WTC11 (cell line): ENCODE measurements at regions not wholly inside any gene's neighbourhood (a gene's known extent, or its start where the extent isn't known, plus 50 kb on each side); places are given as distances from the start of the nearest gene placed in this dataset.

Experiments
- ATAC-seq: fragments of 200-7000 bp; cut with Tn5 transposase; 2 replicates; pipeline ENCODE4 v1.10.0; 2021; ENCODE audit warnings: mild to moderate bottlenecking, moderate library complexity
- CTCF ChIA-PET: fragments of 300-600 bp; sonication (Branson Sonifier 250); formaldehyde crosslinking; loops from one replicate; lab custom pipeline; 2021; ENCODE audit warnings: antibody characterized with exemption; lab: Charles Lee
- POLR2A ChIA-PET: fragments of 350-600 bp; sonication (Branson Sonifier 250); formaldehyde crosslinking; loops from one replicate; lab custom pipeline; 2021; ENCODE audit warnings: antibody characterized with exemption; lab: Charles Lee
- DNase-seq: peaks from one replicate; pipeline ENCODE4 v3.0.0; 2021; ENCODE audit warnings: low spot score
- H3K27ac Mint-ChIP-seq: 2 replicates; pipeline ENCODE4 v1.8.0; 2021; ENCODE audit warnings: mixed read lengths
- H3K27me3 Mint-ChIP-seq: 2 replicates; pipeline ENCODE4 v1.8.0; 2021; ENCODE audit warnings: low read depth, mild to moderate bottlenecking, moderate library complexity, mixed read lengths
- H3K36me3 Mint-ChIP-seq: 2 replicates; pipeline ENCODE4 v1.8.0; 2021; ENCODE audit warnings: mixed read lengths
- H3K4me1 Mint-ChIP-seq: 2 replicates; pipeline ENCODE4 v1.8.0; 2022; ENCODE audit warnings: mixed read lengths
- H3K4me3 Mint-ChIP-seq: 2 replicates; pipeline ENCODE4 v1.8.0; 2021; ENCODE audit warnings: mild to moderate bottlenecking, moderate library complexity, mixed read lengths
- H3K9me3 Mint-ChIP-seq: 2 replicates; pipeline ENCODE4 v1.8.0; 2021; ENCODE audit warnings: mixed read lengths
- AFF4 ChIP-seq: sonication (generic); formaldehyde crosslinking; IDR thresholded peaks from 2 replicates; pipeline ENCODE4 v1.8.1; 2023; ENCODE audit warnings: mild to moderate bottlenecking, missing genetic modification reagents, borderline replicate concordance
- ATF2 ChIP-seq: sonication (generic); formaldehyde crosslinking; IDR thresholded peaks from 2 replicates; pipeline ENCODE4 v1.8.1; 2022; ENCODE audit warnings: low read depth, missing genetic modification reagents, borderline replicate concordance
- CREM ChIP-seq: sonication (generic); formaldehyde crosslinking; IDR thresholded peaks from 2 replicates; pipeline ENCODE4 v1.8.1; 2022; ENCODE audit warnings: mild to moderate bottlenecking, missing genetic modification reagents, moderate library complexity
- ESRRA ChIP-seq: sonication (generic); formaldehyde crosslinking; IDR thresholded peaks from 2 replicates; pipeline ENCODE4 v1.8.1; 2022; ENCODE audit warnings: mild to moderate bottlenecking, missing genetic modification reagents, borderline replicate concordance
- ETV6 ChIP-seq: sonication (generic); formaldehyde crosslinking; IDR thresholded peaks from 2 replicates; pipeline ENCODE4 v1.8.1; 2022; ENCODE audit warnings: mild to moderate bottlenecking, missing genetic modification reagents
- FOXP1 ChIP-seq: sonication (generic); formaldehyde crosslinking; IDR thresholded peaks from 2 replicates; pipeline ENCODE4 v1.8.0; 2022; ENCODE audit warnings: missing genetic modification reagents, mild to moderate bottlenecking, moderate library complexity, borderline replicate concordance
- HMGXB4 ChIP-seq: sonication (generic); formaldehyde crosslinking; IDR thresholded peaks from 2 replicates; pipeline ENCODE4 v1.8.1; 2023; ENCODE audit warnings: mild to moderate bottlenecking, moderate library complexity, missing genetic modification reagents
- MLX ChIP-seq: sonication (generic); formaldehyde crosslinking; IDR thresholded peaks from 2 replicates; pipeline ENCODE4 v1.8.1; 2023; ENCODE audit warnings: mild to moderate bottlenecking, missing genetic modification reagents, moderate library complexity
- NFATC4 ChIP-seq: fragments of 250-450 bp; sonication (Bioruptor Pico); IDR thresholded peaks from 2 replicates; pipeline ENCODE4 v1.9.0; 2021; ENCODE audit warnings: mild to moderate bottlenecking
- NFYB ChIP-seq: sonication (generic); formaldehyde crosslinking; conservative IDR thresholded peaks from 2 replicates; pipeline ENCODE4 v1.8.0; 2022; ENCODE audit warnings: low read depth, missing genetic modification reagents
- NR1H2 ChIP-seq: sonication (generic); formaldehyde crosslinking; IDR thresholded peaks from 2 replicates; pipeline ENCODE4 v1.9.0; 2021; ENCODE audit warnings: mild to moderate bottlenecking, moderate library complexity, missing genetic modification reagents
- PREB ChIP-seq: sonication (generic); formaldehyde crosslinking; IDR thresholded peaks from 2 replicates; pipeline ENCODE4 v1.8.1; 2022; ENCODE audit warnings: mild to moderate bottlenecking, missing genetic modification reagents, moderate library complexity, borderline replicate concordance
- RORB ChIP-seq: fragments of 250-450 bp; sonication (Bioruptor Pico); IDR thresholded peaks from 2 replicates; pipeline ENCODE4 v1.9.0; 2021; ENCODE audit warnings: mild to moderate bottlenecking
- STAT6 ChIP-seq: sonication (generic); formaldehyde crosslinking; conservative IDR thresholded peaks from 2 replicates; pipeline ENCODE4 v1.8.1; 2023; ENCODE audit warnings: mild to moderate bottlenecking, low read depth, missing genetic modification reagents, moderate library complexity
- TEAD1 ChIP-seq: sonication (generic); formaldehyde crosslinking; IDR thresholded peaks from 2 replicates; pipeline ENCODE4 v1.8.0; 2022; ENCODE audit warnings: mild to moderate bottlenecking, missing genetic modification reagents
- TEAD4 ChIP-seq: sonication (generic); formaldehyde crosslinking; IDR thresholded peaks from 2 replicates; pipeline ENCODE4 v1.8.0; 2022; ENCODE audit warnings: mild to moderate bottlenecking, missing genetic modification reagents
- ZNF121 ChIP-seq: sonication (generic); formaldehyde crosslinking; IDR thresholded peaks from 2 replicates; pipeline ENCODE4 v1.8.0; 2023; ENCODE audit warnings: missing genetic modification reagents
- ZNF219 ChIP-seq: sonication (generic); formaldehyde crosslinking; IDR thresholded peaks from 2 replicates; pipeline ENCODE4 v1.8.0; 2023; ENCODE audit warnings: missing genetic modification reagents, mild to moderate bottlenecking, borderline replicate concordance
- ZNF416 ChIP-seq: fragments of 250-450 bp; sonication (Bioruptor Pico); IDR thresholded peaks from 2 replicates; pipeline ENCODE4 v1.9.0; 2021; ENCODE audit warnings: mild to moderate bottlenecking, inconsistent platforms

DNA sequence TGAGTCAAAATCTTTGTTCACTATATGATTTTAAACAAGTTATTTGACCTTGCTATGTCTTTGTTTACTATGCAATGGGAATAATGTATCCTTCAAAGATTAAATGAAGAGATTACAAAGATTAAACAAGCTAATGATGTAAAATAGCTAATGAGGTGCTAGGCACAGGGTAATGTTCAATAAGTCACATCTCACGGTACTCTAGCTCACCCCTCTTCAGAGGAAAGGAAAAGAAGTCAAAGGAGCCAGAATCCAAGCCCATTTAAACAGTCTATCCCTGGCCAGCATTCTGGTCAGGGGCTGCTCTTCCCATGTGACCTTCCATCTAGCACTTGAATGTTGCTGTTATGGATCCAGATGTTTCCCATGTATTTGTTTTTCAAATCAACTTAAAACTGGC, 412.4 kb upstream of the CAMK1G start:
- peaks cover 28% of the 10 kb centered on the region for H3K36me3 Mint-ChIP-seq
- TF ChIP-seq ZNF121 (CRISPR knock-in tag): no peak
- TF ChIP-seq ATF2: no peak
- TF ChIP-seq RORB: no peak
- TF ChIP-seq HMGXB4 (CRISPR knock-in tag): no peak
- TF ChIP-seq ZNF416: no peak
- TF ChIP-seq AFF4 (CRISPR knock-in tag): no peak
- TF ChIP-seq NFATC4 (CRISPR knock-in tag): no peak
- no peak for TF ChIP-seq TEAD4 (CRISPR knock-in tag)
- TF ChIP-seq NFYB (CRISPR knock-in tag): no peak
- no peak for TF ChIP-seq TEAD1 (CRISPR knock-in tag)
- no peak for TF ChIP-seq CREM (CRISPR knock-in tag)
- no peak for TF ChIP-seq ZNF219 (CRISPR knock-in tag)
- no peak for TF ChIP-seq FOXP1 (CRISPR knock-in tag)
- no peak for TF ChIP-seq NR1H2 (CRISPR knock-in tag)
- no peak for TF ChIP-seq ESRRA (CRISPR knock-in tag)
- no peak for TF ChIP-seq STAT6 (CRISPR knock-in tag)
- no peak for TF ChIP-seq MLX (CRISPR knock-in tag)
- TF ChIP-seq ETV6 (CRISPR knock-in tag): no peak
- TF ChIP-seq PREB (CRISPR knock-in tag): no peak
- TF ChIP-seq, all 79 proteins: peak for 0
- DNase-seq (no peak), ATAC-seq (no peak)
- ChIA-PET POLR2A (no interaction called here), CTCF (interaction anchor here (0.6 kb wide), 2 partner anchors 74 to 364 kb away, joined by 3 read pairs; no protein-coding TSS in a partner anchor)
- Mint-ChIP-seq H3K27ac (no peak overlapping the region), H3K4me1 (peaks cover 3% of the 10 kb centered on the region; the same call in 1 of the 2 replicates), H3K27me3 (no peaks in the 10 kb centered on the region; the same call in none of the 2 replicates), H3K9me3 (peaks cover 44% of the 10 kb centered on the region), H3K4me3 (no peak overlapping the region)
